Left ventricle myocardium inferior (tissue), 1 donor: ENCODE measurements at regions not wholly inside any gene's neighbourhood (a gene's known extent, or its start where the extent isn't known, plus 50 kb on each side); places are given as distances from the start of the nearest gene placed in this dataset.

Experiments used
- DNase-seq: peaks from one replicate; pipeline ENCODE4 v3.0.0-alpha.2; 2020
- H3K27ac ChIP-seq: fragments of 200-600 bp; replicated peaks from 2 replicates; pipeline ENCODE4 v1.8.0; 2021
- H3K27me3 ChIP-seq: fragments of 200-600 bp; 2 replicates; pipeline ENCODE4 v1.8.0; 2021; ENCODE audit warnings: low read depth
- H3K36me3 ChIP-seq: fragments of 200-600 bp; 2 replicates; pipeline ENCODE4 v1.8.0; 2021
- H3K4me1 ChIP-seq: fragments of 200-600 bp; 2 replicates; pipeline ENCODE4 v1.8.0; 2021
- H3K4me3 ChIP-seq: fragments of 200-600 bp; 2 replicates; pipeline ENCODE4 v1.8.0; 2021; ENCODE audit warnings: mild to moderate bottlenecking, moderate library complexity
- H3K9me3 ChIP-seq: fragments of 200-600 bp; replicated peaks from 2 replicates; pipeline ENCODE4 v1.8.0; 2021
- CTCF ChIP-seq: fragments of 200-600 bp; IDR thresholded peaks from 2 replicates; pipeline ENCODE4 v1.8.0; 2021; ENCODE audit warnings: antibody characterized with exemption, mild to moderate bottlenecking, borderline replicate concordance
- intact Hi-C: fragments of 100-400 bp; cut with micrococcal nuclease; formaldehyde crosslinking; loops from one replicate; pipeline ENCODE4 v1.11.0; 2022
- donor health status: DM: no; HTN: yes; CAD: no; lungs with severe emphysema.

DNA sequence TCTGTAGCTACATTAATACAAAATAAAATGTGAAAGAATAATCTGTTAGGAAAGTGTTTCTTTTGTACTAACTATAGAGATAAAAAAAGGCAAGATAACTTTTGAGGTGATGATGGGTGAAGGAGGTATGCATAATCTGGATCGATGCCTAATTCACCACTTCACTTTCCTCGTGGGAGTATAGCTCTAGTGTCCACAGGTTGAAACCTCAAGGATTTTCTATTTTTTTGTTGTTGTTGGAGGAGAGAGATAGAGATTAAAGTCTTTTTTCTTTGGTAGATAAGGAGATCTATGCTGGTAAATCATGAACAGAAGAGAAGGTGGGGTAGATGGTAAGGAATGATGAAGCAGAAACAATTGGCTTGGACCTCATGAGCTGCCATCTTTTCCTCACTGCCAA lies 635.3 kb upstream of the ZEB2 start:
- H3K4me1 ChIP-seq: peaks cover 7% of the 10 kb centered on the region
- DNase-seq: no peak

DNA sequence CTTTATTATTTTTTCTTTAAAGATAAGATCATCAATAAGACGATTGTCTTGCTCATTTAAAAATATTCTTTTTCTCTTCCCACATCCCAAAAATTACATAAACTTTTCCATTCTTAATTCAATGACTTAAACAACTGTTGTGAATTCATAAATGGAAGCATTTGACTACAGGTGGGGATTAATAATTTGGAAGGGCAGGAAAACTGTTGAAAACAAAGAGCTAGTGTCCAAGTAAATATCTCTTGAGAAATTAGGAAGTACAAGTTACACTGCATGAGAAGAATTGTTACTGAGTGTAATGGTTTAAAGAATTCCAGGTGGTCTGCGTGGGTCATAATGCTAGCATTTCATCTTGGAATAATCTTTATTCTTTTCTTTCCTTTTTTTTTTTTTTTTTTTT lies 634.8 kb upstream of the ZEB2 start:
- TF ChIP-seq CTCF: no peak
- Histone ChIP-seq H3K9me3 (peaks cover 6% of the 10 kb centered on the region), H3K27me3 (no peaks in the 10 kb centered on the region), H3K4me3 (no peak overlapping the region), H3K27ac (no peak overlapping the region), H3K36me3 (no peaks in the 10 kb centered on the region), H3K4me1 (peaks cover 7% of the 10 kb centered on the region)
- no peak for DNase-seq
- intact Hi-C loops: no loop called here

More for the DNA sequence above, 635.3 kb upstream of the ZEB2 start:
- intact Hi-C loops: no loop called here
- TF ChIP-seq CTCF: no peak
- Histone ChIP-seq H3K36me3 (no peaks in the 10 kb centered on the region), H3K27me3 (no peaks in the 10 kb centered on the region), H3K9me3 (peaks cover 6% of the 10 kb centered on the region), H3K27ac (no peak overlapping the region), H3K4me3 (no peak overlapping the region)

GRCh38 chr2:145146691-145147090 lies 626.8 kb upstream of the ZEB2 start:
- Histone ChIP-seq H3K4me3 (no peak overlapping the region), H3K4me1 (no peaks in the 10 kb centered on the region), H3K36me3 (no peaks in the 10 kb centered on the region), H3K9me3 (peaks cover 18% of the 10 kb centered on the region), H3K27ac (no peak overlapping the region), H3K27me3 (no peaks in the 10 kb centered on the region)
- intact Hi-C loops: no loop called here
- no peak for TF ChIP-seq CTCF
- no peak for DNase-seq

DNA sequence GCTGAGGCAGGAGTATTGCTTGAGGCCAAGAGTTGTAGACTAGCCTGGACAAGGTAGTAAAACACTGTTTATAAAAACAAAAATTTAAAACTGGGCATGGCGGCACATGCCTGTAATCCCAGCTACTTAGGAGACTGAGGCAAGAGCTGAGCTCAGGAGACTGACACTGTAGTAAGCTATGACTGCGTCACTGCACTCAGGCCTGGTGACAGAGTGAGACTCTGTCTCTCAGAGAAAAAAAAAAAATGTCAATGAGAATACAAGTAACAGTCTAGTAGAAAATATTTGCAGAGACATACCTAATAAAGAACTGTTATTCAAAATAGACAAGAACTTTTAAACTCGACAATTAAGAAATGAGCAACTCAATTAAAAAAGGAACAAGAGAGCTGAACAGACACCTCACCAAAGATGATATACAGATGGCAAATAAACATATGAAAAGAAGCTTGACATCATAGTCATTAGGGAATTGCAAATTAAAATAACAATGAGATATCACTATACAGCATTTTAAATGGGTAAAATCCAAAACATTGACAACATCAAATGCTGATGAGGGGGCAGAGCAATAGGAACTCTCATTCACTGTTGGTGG lies 624.3 kb upstream of the ZEB2 start:
- DNase-seq: no peak
- Histone ChIP-seq H3K36me3 (no peaks in the 10 kb centered on the region), H3K27ac (no peak overlapping the region), H3K27me3 (no peaks in the 10 kb centered on the region), H3K9me3 (peaks cover 18% of the 10 kb centered on the region), H3K4me3 (no peak overlapping the region), H3K4me1 (no peaks in the 10 kb centered on the region)
- intact Hi-C loops: no loop called here
- TF ChIP-seq CTCF: no peak

GRCh38 chr2:145141981-145142380 lies 622.1 kb upstream of the ZEB2 start:
- Histone ChIP-seq H3K36me3 (no peaks in the 10 kb centered on the region), H3K27me3 (no peaks in the 10 kb centered on the region), H3K4me3 (no peak overlapping the region), H3K9me3 (peaks cover 6% of the 10 kb centered on the region), H3K27ac (no peak overlapping the region), H3K4me1 (no peaks in the 10 kb centered on the region)
- no peak for TF ChIP-seq CTCF
- intact Hi-C loops: no loop called here
- DNase-seq: no peak
